Activated naive CD8-positive, alpha-beta T cell treated with anti-CD3 and anti-CD28 coated beads, Interleukin-2, amount 50 U/mL, for 24 hours (primary cell): ENCODE measurements at regions not wholly inside any gene's neighbourhood (a gene's known extent, or its start where the extent isn't known, plus 50 kb on each side); places are given as distances from the start of the nearest gene placed in this dataset.

ENCODE experiments used
- ATAC-seq: fragments of 150-1000 bp; cut with Tn5 transposase; one replicate; pipeline ENCODE4 v1.10.0; 2021
- DNase-seq: peaks from one replicate; pipeline ENCODE4 v3.0.0; 2021
- H3K27ac Mint-ChIP-seq: one replicate; pipeline ENCODE4 v1.8.0; 2021; ENCODE audit warnings: mild to moderate bottlenecking, mixed read lengths
- H3K27me3 Mint-ChIP-seq: one replicate; pipeline ENCODE4 v1.8.0; 2021; ENCODE audit warnings: mixed read lengths
- H3K36me3 Mint-ChIP-seq: one replicate; pipeline ENCODE4 v1.8.0; 2021; ENCODE audit warnings: low read depth, mixed read lengths
- H3K4me1 Mint-ChIP-seq: one replicate; pipeline ENCODE4 v1.8.0; 2021; ENCODE audit warnings: mixed read lengths
- H3K4me3 Mint-ChIP-seq: one replicate; pipeline ENCODE4 v1.8.0; 2021; ENCODE audit warnings: mild to moderate bottlenecking, moderate library complexity, mixed read lengths
- H3K9me3 Mint-ChIP-seq: one replicate; pipeline ENCODE4 v1.8.0; 2021; ENCODE audit warnings: mixed read lengths

GRCh38 chr18:44119607-44120006, 561.1 kb upstream of the SETBP1 start:
- ATAC-seq (no peak), DNase-seq (no peak)
- Mint-ChIP-seq H3K4me1 (no peaks in the 10 kb centered on the region), H3K27me3 (no peaks in the 10 kb centered on the region), H3K27ac (no peak overlapping the region), H3K36me3 (no peaks in the 10 kb centered on the region), H3K9me3 (no peaks in the 10 kb centered on the region), H3K4me3 (no peak overlapping the region)

DNA sequence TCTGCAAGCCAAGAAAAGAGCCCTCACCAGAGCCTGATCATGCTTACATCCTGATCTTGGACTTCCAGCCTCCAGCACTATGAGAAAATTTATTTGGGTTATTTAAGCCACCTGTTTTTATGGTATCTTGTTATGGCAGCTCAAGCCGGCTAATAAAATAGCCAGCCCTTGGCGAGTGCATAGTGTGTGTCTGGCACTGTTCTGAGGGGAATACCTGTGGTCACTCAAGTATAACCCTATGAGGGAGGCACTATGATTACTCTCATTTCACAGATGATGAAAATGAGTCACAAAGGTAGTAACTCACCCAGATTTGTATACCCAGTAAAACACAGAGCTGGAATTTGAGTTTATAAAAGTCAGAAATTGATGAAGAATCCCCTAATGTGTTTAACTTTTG, 556.9 kb upstream of the SETBP1 start:
- DNase-seq (no peak), ATAC-seq (no peak)
- Mint-ChIP-seq H3K27me3 (no peaks in the 10 kb centered on the region), H3K4me1 (no peaks in the 10 kb centered on the region), H3K27ac (no peak overlapping the region), H3K9me3 (no peaks in the 10 kb centered on the region), H3K4me3 (no peak overlapping the region), H3K36me3 (no peaks in the 10 kb centered on the region)

DNA sequence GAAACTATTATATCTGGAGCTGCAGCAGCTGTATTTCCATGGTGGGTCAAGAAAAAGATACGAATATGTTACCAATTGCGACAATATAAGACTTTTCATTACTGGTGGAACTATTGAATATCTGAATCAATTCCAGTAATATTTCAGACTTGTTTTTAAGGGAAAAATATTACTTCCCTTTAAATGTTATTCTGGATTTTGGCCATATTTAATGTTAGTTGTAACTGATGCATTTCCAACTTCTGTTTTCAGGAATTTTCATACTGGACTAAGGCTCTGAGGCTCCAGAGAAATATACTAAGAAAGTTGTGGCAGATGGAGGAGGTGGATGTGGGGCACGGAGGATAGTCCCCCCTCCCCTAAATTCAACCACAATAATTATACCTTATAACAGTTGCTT, 555.2 kb upstream of the SETBP1 start:
- no peaks in the 10 kb centered on the region for H3K4me1 Mint-ChIP-seq
- H3K36me3 Mint-ChIP-seq: no peaks in the 10 kb centered on the region
- ATAC-seq: no peak
- H3K4me3 Mint-ChIP-seq: no peak overlapping the region
- no peaks in the 10 kb centered on the region for H3K9me3 Mint-ChIP-seq
- no peaks in the 10 kb centered on the region for H3K27me3 Mint-ChIP-seq
- DNase-seq: no peak
- H3K27ac Mint-ChIP-seq: no peak overlapping the region

GRCh38 chr18:44126598-44126997, 554.1 kb upstream of the SETBP1 start:
- H3K27ac Mint-ChIP-seq: no peak overlapping the region
- no peaks in the 10 kb centered on the region for H3K27me3 Mint-ChIP-seq
- H3K36me3 Mint-ChIP-seq: no peaks in the 10 kb centered on the region
- DNase-seq: no peak
- ATAC-seq: no peak
- H3K4me1 Mint-ChIP-seq: peaks cover 4% of the 10 kb centered on the region
- H3K9me3 Mint-ChIP-seq: no peaks in the 10 kb centered on the region
- H3K4me3 Mint-ChIP-seq: no peak overlapping the region

DNA sequence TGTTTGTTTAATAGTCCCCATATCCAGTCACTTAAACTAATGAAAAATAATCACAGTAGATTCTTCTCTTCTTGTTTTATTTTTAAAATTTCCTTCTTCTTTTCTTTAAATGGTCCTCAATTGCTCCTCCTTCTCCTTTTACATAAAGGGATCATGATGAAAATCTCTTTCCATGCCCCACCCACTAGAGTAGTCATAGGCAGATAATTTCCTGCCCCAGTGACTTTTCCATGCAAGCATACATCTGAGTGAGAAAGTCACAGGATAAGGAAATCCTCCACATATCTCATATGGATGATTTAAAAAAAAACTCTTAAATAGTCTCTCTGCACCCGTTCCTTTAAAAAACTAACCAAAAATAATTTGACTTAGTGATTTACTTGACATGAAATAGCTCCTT, 552.3 kb upstream of the SETBP1 start:
- DNase-seq: no peak
- Mint-ChIP-seq H3K4me3 (no peak overlapping the region), H3K9me3 (no peaks in the 10 kb centered on the region), H3K27ac (no peak overlapping the region), H3K36me3 (no peaks in the 10 kb centered on the region), H3K4me1 (peaks cover 4% of the 10 kb centered on the region), H3K27me3 (no peaks in the 10 kb centered on the region)
- ATAC-seq: no peak

DNA sequence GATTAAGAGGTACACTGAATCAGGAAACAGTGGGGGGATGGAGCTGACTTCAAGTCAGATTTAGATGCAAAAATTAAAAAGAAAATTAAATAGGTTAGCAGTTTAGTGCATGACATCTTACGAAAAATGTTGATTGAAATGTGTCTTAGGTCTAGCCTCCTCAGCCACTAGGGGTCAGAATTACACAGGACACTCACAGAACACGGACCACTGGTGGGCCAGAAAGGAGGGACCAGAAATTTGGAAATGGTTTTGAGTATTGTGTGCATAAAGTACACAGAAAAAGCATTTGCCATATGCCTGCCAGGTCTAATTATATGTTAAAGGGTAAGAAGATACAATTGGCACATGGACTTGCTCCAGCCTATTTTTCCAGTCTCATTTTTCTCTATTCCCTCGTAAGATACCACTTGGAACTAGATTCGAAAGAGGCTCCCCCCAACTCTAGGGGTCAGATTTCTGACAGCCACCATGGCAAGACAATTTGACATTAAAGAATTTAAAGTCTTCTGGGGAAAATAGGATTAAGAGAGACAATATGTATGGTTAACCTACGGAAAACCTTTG, 550.2 kb upstream of the SETBP1 start:
- ATAC-seq (no peak), DNase-seq (peak; percentile 5)
- H3K4me3 Mint-ChIP-seq: no peak overlapping the region
- peaks cover 4% of the 10 kb centered on the region for H3K4me1 Mint-ChIP-seq
- no peaks in the 10 kb centered on the region for H3K27me3 Mint-ChIP-seq
- no peaks in the 10 kb centered on the region for H3K9me3 Mint-ChIP-seq
- H3K36me3 Mint-ChIP-seq: no peaks in the 10 kb centered on the region
- no peak overlapping the region for H3K27ac Mint-ChIP-seq

DNA sequence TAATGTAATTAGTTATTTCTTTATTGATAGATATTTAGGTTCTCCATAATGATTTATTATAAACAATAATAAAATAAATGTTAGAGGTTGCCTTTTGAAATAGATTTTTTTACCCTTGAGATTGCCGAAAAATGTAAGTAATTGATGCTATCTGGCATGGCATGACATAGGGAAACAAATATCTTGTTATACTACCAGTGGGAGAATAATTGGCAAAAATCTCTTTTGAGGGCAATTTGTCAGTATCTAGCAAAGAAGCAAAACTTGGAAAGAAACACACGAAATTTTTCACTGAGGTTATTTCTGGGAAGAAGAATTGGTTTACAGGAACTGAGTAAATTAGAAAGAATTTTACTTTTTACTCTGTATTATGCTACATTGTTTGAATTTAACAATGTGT, 547.2 kb upstream of the SETBP1 start:
- no peaks in the 10 kb centered on the region for H3K9me3 Mint-ChIP-seq
- H3K4me3 Mint-ChIP-seq: no peak overlapping the region
- H3K4me1 Mint-ChIP-seq: peaks cover 4% of the 10 kb centered on the region
- H3K36me3 Mint-ChIP-seq: no peaks in the 10 kb centered on the region
- no peak for DNase-seq
- no peak for ATAC-seq
- no peaks in the 10 kb centered on the region for H3K27me3 Mint-ChIP-seq
- no peak overlapping the region for H3K27ac Mint-ChIP-seq

DNA sequence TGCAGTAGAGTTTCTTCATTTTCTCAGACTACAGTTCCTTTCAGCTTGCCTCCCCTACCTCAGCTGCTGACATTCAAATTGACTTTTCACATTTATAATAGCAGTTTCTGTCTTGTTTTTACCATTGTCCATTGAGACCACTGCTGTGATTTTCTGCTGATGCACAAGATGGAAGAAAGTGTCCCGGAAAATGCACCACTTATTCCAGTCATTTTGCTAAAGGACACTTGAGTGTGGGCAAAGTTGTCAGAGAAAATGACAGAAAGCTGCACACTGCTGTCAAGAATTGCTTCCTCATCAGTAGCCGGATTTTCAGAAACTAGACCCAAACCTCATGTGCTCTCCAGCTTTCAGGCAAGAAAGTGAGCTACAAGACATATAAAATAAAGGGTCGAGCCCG, 546.2 kb upstream of the SETBP1 start:
- Mint-ChIP-seq H3K36me3 (no peaks in the 10 kb centered on the region), H3K9me3 (no peaks in the 10 kb centered on the region), H3K4me3 (no peak overlapping the region), H3K27ac (no peak overlapping the region), H3K27me3 (no peaks in the 10 kb centered on the region), H3K4me1 (peaks cover 4% of the 10 kb centered on the region)
- no peak for ATAC-seq
- no peak for DNase-seq

DNA sequence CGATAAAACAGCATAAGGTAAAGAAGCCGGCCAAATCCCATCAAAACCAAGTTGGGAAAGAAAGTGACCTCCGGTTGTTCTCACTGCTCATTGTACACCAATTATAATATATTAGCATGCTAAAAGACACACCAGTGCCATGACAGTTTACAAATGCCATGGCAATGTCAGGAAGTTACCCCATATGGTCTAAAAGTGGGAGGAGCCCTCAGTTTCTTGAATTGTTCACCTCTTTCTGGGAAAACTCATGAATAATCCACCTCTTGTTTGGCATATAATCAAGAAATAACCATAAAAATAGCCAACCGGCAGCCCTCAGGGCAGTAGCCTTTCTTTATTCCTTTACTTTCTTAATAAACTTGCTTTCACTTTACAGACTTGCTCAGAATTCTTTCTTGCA, 544.9 kb upstream of the SETBP1 start:
- H3K36me3 Mint-ChIP-seq: no peaks in the 10 kb centered on the region
- no peak for DNase-seq
- H3K9me3 Mint-ChIP-seq: no peaks in the 10 kb centered on the region
- H3K4me1 Mint-ChIP-seq: peaks cover 4% of the 10 kb centered on the region
- ATAC-seq: no peak
- no peak overlapping the region for H3K27ac Mint-ChIP-seq
- H3K27me3 Mint-ChIP-seq: no peaks in the 10 kb centered on the region
- no peak overlapping the region for H3K4me3 Mint-ChIP-seq

DNA sequence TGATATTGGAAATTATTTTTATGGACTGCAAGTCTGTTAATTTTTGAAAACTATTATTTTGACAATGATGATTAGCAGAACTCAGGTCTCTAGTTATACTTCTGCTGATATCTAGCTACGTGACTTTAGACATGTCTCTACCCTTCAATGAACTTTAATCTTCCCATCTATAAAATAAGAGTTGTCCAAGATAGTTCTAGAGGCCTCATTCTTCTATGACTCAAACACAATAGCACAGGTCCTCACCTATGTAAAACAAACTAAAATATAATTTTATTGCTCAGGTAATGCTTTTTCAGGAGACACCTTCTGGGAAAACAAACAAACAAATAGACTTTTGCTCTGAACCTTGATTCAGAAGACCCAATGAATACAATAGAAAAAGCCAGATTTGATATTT, 544.4 kb upstream of the SETBP1 start:
- Mint-ChIP-seq H3K36me3 (no peaks in the 10 kb centered on the region), H3K27ac (no peak overlapping the region), H3K4me1 (peaks cover under 1% of the 10 kb centered on the region), H3K9me3 (no peaks in the 10 kb centered on the region), H3K4me3 (no peak overlapping the region), H3K27me3 (no peaks in the 10 kb centered on the region)
- DNase-seq (no peak), ATAC-seq (no peak)

- DNase-seq (no peak), ATAC-seq (no peak)
- H3K27me3 Mint-ChIP-seq: no peaks in the 10 kb centered on the region
- no peaks in the 10 kb centered on the region for H3K4me1 Mint-ChIP-seq
- no peaks in the 10 kb centered on the region for H3K9me3 Mint-ChIP-seq
- no peak overlapping the region for H3K27ac Mint-ChIP-seq
- H3K4me3 Mint-ChIP-seq: no peak overlapping the region
- H3K36me3 Mint-ChIP-seq: no peaks in the 10 kb centered on the region
Measured at GRCh38 chr18:44143072-44143471, 537.6 kb upstream of the SETBP1 start.

DNA sequence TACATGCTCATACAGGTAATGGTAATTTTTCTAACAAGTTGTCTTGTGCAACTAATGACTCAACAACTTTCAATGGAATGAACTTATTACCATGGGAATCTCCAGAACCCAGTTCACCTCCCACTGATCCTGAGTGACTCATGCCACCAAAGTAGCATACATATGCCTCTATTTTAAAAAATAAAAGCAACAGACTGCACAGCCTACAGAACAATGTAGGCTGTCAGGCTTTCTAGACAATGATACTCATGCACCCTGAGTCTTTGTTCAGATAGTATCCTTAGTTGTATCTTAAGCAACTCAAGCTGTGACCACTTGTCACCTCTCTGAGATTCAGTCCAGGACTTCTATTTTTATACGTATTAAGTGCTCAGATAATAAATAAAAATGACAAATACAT, 531.0 kb upstream of the SETBP1 start:
- Mint-ChIP-seq H3K36me3 (no peaks in the 10 kb centered on the region), H3K27ac (no peak overlapping the region), H3K27me3 (no peaks in the 10 kb centered on the region), H3K9me3 (no peaks in the 10 kb centered on the region), H3K4me1 (no peaks in the 10 kb centered on the region), H3K4me3 (no peak overlapping the region)
- DNase-seq (no peak), ATAC-seq (peak; percentile 33)

- Mint-ChIP-seq H3K27ac (no peak overlapping the region), H3K9me3 (no peaks in the 10 kb centered on the region), H3K36me3 (no peaks in the 10 kb centered on the region), H3K27me3 (no peaks in the 10 kb centered on the region), H3K4me1 (no peaks in the 10 kb centered on the region), H3K4me3 (no peak overlapping the region)
- ATAC-seq: no peak
- no peak for DNase-seq
Measured at GRCh38 chr18:44153981-44154380, 526.7 kb upstream of the SETBP1 start.

GRCh38 chr18:44156126-44156525, 524.6 kb upstream of the SETBP1 start:
- DNase-seq (no peak), ATAC-seq (no peak)
- H3K9me3 Mint-ChIP-seq: no peaks in the 10 kb centered on the region
- no peaks in the 10 kb centered on the region for H3K27me3 Mint-ChIP-seq
- H3K36me3 Mint-ChIP-seq: no peaks in the 10 kb centered on the region
- H3K27ac Mint-ChIP-seq: no peak overlapping the region
- H3K4me3 Mint-ChIP-seq: no peak overlapping the region
- H3K4me1 Mint-ChIP-seq: no peaks in the 10 kb centered on the region

DNA sequence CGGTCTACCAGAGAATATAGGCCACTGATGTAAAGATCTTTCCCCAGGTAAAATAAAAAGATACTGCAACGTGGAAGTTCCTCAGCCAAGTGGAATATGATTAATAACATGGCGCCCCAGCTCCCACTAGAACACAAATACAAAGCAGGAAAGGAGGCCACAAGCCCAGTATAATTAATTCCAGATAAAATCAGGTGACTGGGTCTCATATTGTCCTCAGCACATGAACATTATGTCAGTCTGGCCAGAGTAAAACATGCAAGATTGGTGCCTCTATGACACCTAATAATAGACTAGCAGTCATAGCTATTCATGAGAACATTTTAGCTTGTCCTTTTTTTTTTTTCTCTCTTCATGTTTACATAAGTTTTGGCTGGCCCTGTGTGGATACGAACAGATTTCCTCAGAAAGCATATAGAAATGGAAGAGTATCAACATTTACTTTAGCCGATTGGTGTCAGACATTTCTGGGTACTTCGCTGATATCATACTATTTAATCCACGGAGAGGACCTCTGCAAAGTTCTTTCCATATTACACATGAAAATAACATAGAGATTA, 523.8 kb upstream of the SETBP1 start:
- H3K4me1 Mint-ChIP-seq: no peaks in the 10 kb centered on the region
- H3K27ac Mint-ChIP-seq: no peak overlapping the region
- H3K4me3 Mint-ChIP-seq: no peak overlapping the region
- no peaks in the 10 kb centered on the region for H3K9me3 Mint-ChIP-seq
- DNase-seq: no peak
- H3K36me3 Mint-ChIP-seq: no peaks in the 10 kb centered on the region
- no peaks in the 10 kb centered on the region for H3K27me3 Mint-ChIP-seq
- ATAC-seq: no peak
